Fibroblast of the conjunctiva (primary cell): ENCODE measurements at regions not wholly inside any gene's neighbourhood (a gene's known extent, or its start where the extent isn't known, plus 50 kb on each side); places are given as distances from the start of the nearest gene placed in this dataset.

ENCODE experiments used
- DNase-seq: peaks from one replicate; pipeline ENCODE4 v3.0.0-alpha.2; 2010; ENCODE audit warnings: low read depth

GRCh38 chr14:56501909-56502530, 77.6 kb upstream of the TMEM260 start:
- DNase-seq: no peak

- no peak for DNase-seq
Observed at GRCh38 chr14:56505361-56505760, 74.2 kb upstream of the TMEM260 start.

GRCh38 chr14:56512521-56512920, 67.1 kb upstream of the TMEM260 start:
- DNase-seq: no peak

GRCh38 chr14:56514663-56515371, 64.8 kb upstream of the TMEM260 start:
- no peak for DNase-seq

GRCh38 chr14:56515739-56516138, 63.9 kb upstream of the TMEM260 start:
- no peak for DNase-seq

GRCh38 chr14:56522403-56522802, 57.2 kb upstream of the TMEM260 start:
- no peak for DNase-seq

GRCh38 chr14:56524971-56525677, 54.5 kb upstream of the TMEM260 start:
- DNase-seq: no peak

- DNase-seq: no peak
Observed at GRCh38 chr14:56528927-56529326, 50.7 kb upstream of the TMEM260 start.
